Thymus (tissue), 11 donors: ENCODE measurements at regions not wholly inside any gene's neighbourhood (a gene's known extent, or its start where the extent isn't known, plus 50 kb on each side); places are given as distances from the start of the nearest gene placed in this dataset.

Experiments
- DNase-seq, 9 donors: peaks; one replicate each; pipeline ENCODE4 v3.0.0-alpha.2; 2013; ENCODE audit warnings: low spot score in 9 of 9, low read depth in 6 of 9, missing footprints in 1 of 9
- H3K27ac ChIP-seq, 2 donors: one replicate each; pipeline ENCODE4 v1.5.1; 2013; ENCODE audit warnings: control low read depth in 1 of 2, low read depth in 1 of 2, low read length in 1 of 2, mild to moderate bottlenecking in 1 of 2, moderate library complexity in 1 of 2
- H3K27me3 ChIP-seq, 2 donors: one replicate each; pipeline ENCODE4 v1.5.1; 2013; ENCODE audit warnings: low read length in 1 of 2; ENCODE audit not compliant: control insufficient read depth in 2 of 2, insufficient read depth in 1 of 2
- H3K36me3 ChIP-seq, 2 donors: one replicate each; pipeline ENCODE4 v1.5.1; 2013; ENCODE audit warnings: low read length in 1 of 2, mild to moderate bottlenecking in 1 of 2, moderate library complexity in 1 of 2; ENCODE audit not compliant: control insufficient read depth in 2 of 2, insufficient read depth in 2 of 2
- H3K4me1 ChIP-seq, 2 donors: one replicate each; pipeline ENCODE4 v1.5.1; 2013; ENCODE audit warnings: low read length in 2 of 2; ENCODE audit not compliant: control insufficient read depth in 2 of 2, insufficient read depth in 2 of 2
- H3K4me3 ChIP-seq, 2 donors: one replicate each; pipeline ENCODE4 v1.5.1; 2013; ENCODE audit warnings: low read length in 2 of 2, control low read depth in 1 of 2, mild to moderate bottlenecking in 1 of 2
- H3K9me3 ChIP-seq, 2 donors: one replicate each; pipeline ENCODE4 v1.5.1; 2013; ENCODE audit warnings: low read length in 1 of 2, mild to moderate bottlenecking in 1 of 2; ENCODE audit not compliant: control insufficient read depth in 2 of 2, insufficient read depth in 1 of 2
- WGBS: extraction: QIAGEN DNeasy Blood & Tissue Kit; methylation state at CpG from one replicate; pipeline ENCODE4 v1.1.7; 2013; 5-methylcytosine and 5-hydroxymethylcytosine counted together
- donor health status: healthy.

DNA sequence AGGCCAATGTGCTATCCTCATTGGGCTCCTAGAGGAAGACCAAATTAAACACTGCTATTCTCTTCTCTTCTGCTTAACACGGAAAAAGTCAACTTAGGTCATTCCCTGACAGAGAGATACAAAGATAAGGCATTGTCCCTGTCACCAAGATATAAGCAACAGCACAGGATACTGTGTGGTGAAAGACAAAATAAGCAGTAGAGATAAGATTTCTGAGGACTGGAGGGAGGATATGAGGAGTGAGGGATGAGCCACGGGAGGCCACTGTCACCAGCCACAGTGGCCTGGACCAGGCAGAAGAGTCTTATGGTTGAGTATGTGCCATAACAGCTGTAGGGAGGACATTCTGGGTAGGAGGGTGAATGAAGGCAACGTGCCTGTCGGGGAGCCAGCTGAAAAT is 54.4 kb upstream of the SLC14A2 start:
- 94% methylated on average over 4 of the region's 4 CpGs for WGBS
- H3K27ac ChIP-seq: no peak overlapping the region
- H3K9me3 ChIP-seq: no peaks in the 10 kb centered on the region
- peaks cover 0 to 2% of the 10 kb centered on the region in 2 donors for H3K27me3 ChIP-seq
- no peak for DNase-seq
- no peaks in the 10 kb centered on the region for H3K4me1 ChIP-seq
- no peaks in the 10 kb centered on the region for H3K36me3 ChIP-seq
- no peak overlapping the region for H3K4me3 ChIP-seq

DNA sequence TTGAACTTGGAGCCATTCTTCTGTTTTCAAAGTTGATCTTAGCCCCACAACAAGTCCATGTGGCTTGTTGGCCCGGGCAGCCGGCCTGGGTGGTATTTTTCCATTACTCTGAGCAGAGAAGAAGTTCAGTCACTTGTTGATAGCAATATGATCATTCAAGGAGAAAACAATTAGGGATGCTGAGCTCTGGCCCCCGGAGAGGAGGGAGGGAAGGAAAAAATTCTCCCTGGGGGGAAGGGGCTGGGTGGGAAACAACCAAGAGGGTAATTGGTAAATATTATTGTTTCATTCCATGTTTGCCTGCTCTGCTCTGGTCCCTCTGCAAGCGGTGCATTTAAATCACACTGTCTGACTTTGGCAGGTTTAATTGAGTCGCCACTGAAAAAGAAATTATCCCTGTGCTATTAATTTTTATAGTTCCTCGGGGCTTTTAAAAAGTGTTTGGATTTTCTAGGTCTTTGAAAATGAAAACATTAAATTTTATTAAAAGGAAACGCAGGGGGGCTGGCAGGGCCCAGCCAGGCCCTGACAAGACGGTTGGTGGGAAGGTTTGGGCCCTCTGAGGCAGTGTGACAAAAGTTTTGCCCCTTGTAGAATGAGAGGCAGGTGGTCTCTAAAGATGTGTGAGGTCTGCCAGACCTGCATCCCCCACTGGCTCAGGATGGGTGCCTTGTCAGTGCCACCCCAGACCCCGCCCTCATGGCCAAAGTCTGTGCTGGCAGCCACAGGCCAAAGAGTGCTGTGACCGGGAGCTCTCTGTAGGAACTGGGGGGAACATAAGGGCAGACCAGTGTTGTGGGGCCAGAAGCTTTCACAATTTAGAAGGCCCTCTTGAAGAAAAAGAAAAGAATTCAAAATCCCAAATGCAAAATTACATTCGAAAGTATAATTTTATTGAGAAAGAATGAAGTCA is 52.5 kb upstream of the SLC14A2 start:
- H3K9me3 ChIP-seq: no peaks in the 10 kb centered on the region
- H3K4me1 ChIP-seq: no peaks in the 10 kb centered on the region
- no peaks in the 10 kb centered on the region for H3K36me3 ChIP-seq
- H3K27ac ChIP-seq: no peak overlapping the region
- H3K4me3 ChIP-seq: no peak overlapping the region
- 94% methylated on average over 11 of the region's 11 CpGs for WGBS
- H3K27me3 ChIP-seq: peaks cover 0 to 2% of the 10 kb centered on the region in 2 donors
- no peak for DNase-seq

DNA sequence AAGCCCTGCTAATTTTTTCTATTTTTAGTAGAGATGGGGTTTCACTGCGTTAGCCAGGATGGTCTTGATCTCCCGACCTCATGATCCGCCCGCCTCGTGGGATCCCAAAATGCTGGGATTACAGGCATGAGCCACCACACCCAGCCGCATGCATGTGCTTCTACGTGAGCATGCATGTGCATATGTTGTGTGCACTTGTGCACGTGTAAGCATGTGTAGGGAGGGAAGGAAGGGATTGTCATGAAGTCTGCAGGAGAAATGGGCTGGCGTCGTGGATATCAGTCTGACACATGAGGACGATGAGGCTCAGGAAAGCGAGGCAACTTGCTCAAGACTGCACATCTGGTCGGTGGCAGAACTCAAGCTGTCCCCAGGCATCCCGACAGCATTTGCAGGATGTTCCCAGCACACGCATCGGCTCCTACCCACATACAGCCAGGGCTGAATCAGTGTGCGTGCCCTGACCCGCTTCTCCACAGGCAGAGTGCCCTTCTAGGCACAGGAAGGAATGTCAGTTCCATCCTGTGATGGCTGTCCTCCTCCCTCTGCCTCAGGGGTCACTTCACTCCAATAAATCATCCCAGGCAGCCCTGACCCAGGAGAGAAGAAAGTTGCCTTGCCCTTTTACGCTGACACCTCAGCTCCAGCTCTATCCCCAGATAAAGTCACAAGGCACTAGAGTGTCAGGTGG is 49.9 kb upstream of the SLC14A2 start:
- Histone ChIP-seq H3K9me3 (no peaks in the 10 kb centered on the region), H3K27ac (no peak overlapping the region), H3K36me3 (no peaks in the 10 kb centered on the region), H3K27me3 (peaks cover 0 to 2% of the 10 kb centered on the region in 2 donors), H3K4me3 (no peak overlapping the region), H3K4me1 (no peaks in the 10 kb centered on the region)
- DNase-seq: no peak
- WGBS: 89% methylated on average over 19 of the region's 19 CpGs
